ENCODE measurements at regions not wholly inside any gene's neighbourhood (a gene's known extent, or its start where the extent isn't known, plus 50 kb on each side); places are given as distances from the start of the nearest gene placed in this dataset.

GRCh38 chr13:80865329-80865728 is 524.4 kb upstream of the SPRY2 start:
- TF ChIP-seq CTCF (conservative IDR thresholded peaks at IDR 0.05; ENCODE audit: low read length) = no peak
- TF ChIP-seq EZH2phosphoT487 (IDR thresholded peaks at IDR 0.05; ENCODE audit: borderline replicate concordance, low read depth, low read length) = no peak
